HFFc6 (cell line): ENCODE measurements at regions not wholly inside any gene's neighbourhood (a gene's known extent, or its start where the extent isn't known, plus 50 kb on each side); places are given as distances from the start of the nearest gene placed in this dataset.

Source experiments
- DNase-seq: peaks from one replicate; pipeline ENCODE4 v3.0.0-alpha.2; 2018
- H3K27ac Mint-ChIP-seq: 2 replicates; pipeline ENCODE4 v1.8.0; 2020; ENCODE audit warnings: mild to moderate bottlenecking, mixed read lengths
- H3K27me3 Mint-ChIP-seq: 2 replicates; pipeline ENCODE4 v1.8.0; 2021; ENCODE audit warnings: mild to moderate bottlenecking, moderate library complexity, mixed read lengths; ENCODE audit not compliant: insufficient read depth
- H3K36me3 Mint-ChIP-seq: 2 replicates; pipeline ENCODE4 v1.8.0; 2021; ENCODE audit warnings: low read depth, mixed read lengths
- H3K4me1 Mint-ChIP-seq: 2 replicates; pipeline ENCODE4 v1.8.0; 2020; ENCODE audit warnings: low read depth, mixed read lengths
- H3K4me3 Mint-ChIP-seq: 2 replicates; pipeline ENCODE4 v1.8.0; 2020; ENCODE audit warnings: mild to moderate bottlenecking, moderate library complexity, mixed read lengths
- H3K9me3 Mint-ChIP-seq: 2 replicates; pipeline ENCODE4 v1.8.0; 2020; ENCODE audit warnings: mild to moderate bottlenecking, mixed read lengths
- TF ChIP-seq, protein P1 (sequence below): fragments of 200-600 bp; sonication (generic); IDR thresholded peaks from 2 replicates; pipeline ENCODE4 v1.5.0; 2021; ENCODE audit warnings: antibody characterized with exemption, mild to moderate bottlenecking

- TF ChIP-seq, protein P1, sequence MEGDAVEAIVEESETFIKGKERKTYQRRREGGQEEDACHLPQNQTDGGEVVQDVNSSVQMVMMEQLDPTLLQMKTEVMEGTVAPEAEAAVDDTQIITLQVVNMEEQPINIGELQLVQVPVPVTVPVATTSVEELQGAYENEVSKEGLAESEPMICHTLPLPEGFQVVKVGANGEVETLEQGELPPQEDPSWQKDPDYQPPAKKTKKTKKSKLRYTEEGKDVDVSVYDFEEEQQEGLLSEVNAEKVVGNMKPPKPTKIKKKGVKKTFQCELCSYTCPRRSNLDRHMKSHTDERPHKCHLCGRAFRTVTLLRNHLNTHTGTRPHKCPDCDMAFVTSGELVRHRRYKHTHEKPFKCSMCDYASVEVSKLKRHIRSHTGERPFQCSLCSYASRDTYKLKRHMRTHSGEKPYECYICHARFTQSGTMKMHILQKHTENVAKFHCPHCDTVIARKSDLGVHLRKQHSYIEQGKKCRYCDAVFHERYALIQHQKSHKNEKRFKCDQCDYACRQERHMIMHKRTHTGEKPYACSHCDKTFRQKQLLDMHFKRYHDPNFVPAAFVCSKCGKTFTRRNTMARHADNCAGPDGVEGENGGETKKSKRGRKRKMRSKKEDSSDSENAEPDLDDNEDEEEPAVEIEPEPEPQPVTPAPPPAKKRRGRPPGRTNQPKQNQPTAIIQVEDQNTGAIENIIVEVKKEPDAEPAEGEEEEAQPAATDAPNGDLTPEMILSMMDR = no peak
- H3K9me3 Mint-ChIP-seq = peaks cover 9% of the 10 kb centered on the region
- no peak overlapping the region for H3K4me3 Mint-ChIP-seq
- no peaks in the 10 kb centered on the region for H3K27me3 Mint-ChIP-seq
- peak overlapping the region; percentile 77; the same call in 1 of the 2 replicates for H3K27ac Mint-ChIP-seq
- no peak for DNase-seq
- peaks cover 11% of the 10 kb centered on the region; the same call in 1 of the 2 replicates for H3K36me3 Mint-ChIP-seq
- H3K4me1 Mint-ChIP-seq = peaks cover 17% of the 10 kb centered on the region
Observed at GRCh38 chr13:85616275-85616674, 182.9 kb downstream of the SLITRK6 start.

- peaks cover 21% of the 10 kb centered on the region for H3K4me1 Mint-ChIP-seq
- H3K36me3 Mint-ChIP-seq = peaks cover 11% of the 10 kb centered on the region; the same call in 1 of the 2 replicates
- peaks cover 9% of the 10 kb centered on the region for H3K9me3 Mint-ChIP-seq
- no peak overlapping the region for H3K4me3 Mint-ChIP-seq
- TF ChIP-seq, protein P1 = no peak
- no peak for DNase-seq
- no peaks in the 10 kb centered on the region for H3K27me3 Mint-ChIP-seq
- no peak overlapping the region for H3K27ac Mint-ChIP-seq
Observed at GRCh38 chr13:85615031-85615430, 184.2 kb downstream of the SLITRK6 start.

GRCh38 chr13:85610024-85610423, 189.2 kb downstream of the SLITRK6 start:
- DNase-seq = no peak
- TF ChIP-seq, protein P1 = no peak
- Mint-ChIP-seq H3K27me3 (no peaks in the 10 kb centered on the region), H3K27ac (no peak overlapping the region), H3K36me3 (no peaks in the 10 kb centered on the region), H3K9me3 (peaks cover 3% of the 10 kb centered on the region; the same call in 1 of the 2 replicates), H3K4me3 (no peak overlapping the region), H3K4me1 (peaks cover 6% of the 10 kb centered on the region; the same call in 1 of the 2 replicates)

GRCh38 chr13:85608255-85608829, 190.9 kb downstream of the SLITRK6 start:
- H3K27me3 Mint-ChIP-seq = no peaks in the 10 kb centered on the region
- H3K9me3 Mint-ChIP-seq = peaks cover 3% of the 10 kb centered on the region; the same call in 1 of the 2 replicates
- no peak for DNase-seq
- H3K4me1 Mint-ChIP-seq = peaks cover 6% of the 10 kb centered on the region; the same call in 1 of the 2 replicates
- H3K4me3 Mint-ChIP-seq = no peak overlapping the region
- TF ChIP-seq, protein P1 = no peak
- H3K27ac Mint-ChIP-seq = no peak overlapping the region
- no peaks in the 10 kb centered on the region for H3K36me3 Mint-ChIP-seq

- no peaks in the 10 kb centered on the region for H3K27me3 Mint-ChIP-seq
- H3K9me3 Mint-ChIP-seq = peaks cover 3% of the 10 kb centered on the region; the same call in 1 of the 2 replicates
- no peaks in the 10 kb centered on the region for H3K4me1 Mint-ChIP-seq
- DNase-seq = no peak
- H3K27ac Mint-ChIP-seq = no peak overlapping the region
- no peak overlapping the region for H3K4me3 Mint-ChIP-seq
- TF ChIP-seq, protein P1 = no peak
- H3K36me3 Mint-ChIP-seq = no peaks in the 10 kb centered on the region
Observed at GRCh38 chr13:85603735-85604134, 195.5 kb downstream of the SLITRK6 start.
